Non-pigmented ciliary epithelial cell (primary cell): ENCODE measurements at regions not wholly inside any gene's neighbourhood (a gene's known extent, or its start where the extent isn't known, plus 50 kb on each side); places are given as distances from the start of the nearest gene placed in this dataset.
"Not testable (repeated sequence)": the region's sequence is repeated elsewhere in the genome, so short reads cannot be mapped to it uniquely, and the experiment has no call there.

Experiments
- DNase-seq: peaks from one replicate; pipeline ENCODE4 v3.0.0-alpha.2; 2010; ENCODE audit warnings: low read depth

DNA sequence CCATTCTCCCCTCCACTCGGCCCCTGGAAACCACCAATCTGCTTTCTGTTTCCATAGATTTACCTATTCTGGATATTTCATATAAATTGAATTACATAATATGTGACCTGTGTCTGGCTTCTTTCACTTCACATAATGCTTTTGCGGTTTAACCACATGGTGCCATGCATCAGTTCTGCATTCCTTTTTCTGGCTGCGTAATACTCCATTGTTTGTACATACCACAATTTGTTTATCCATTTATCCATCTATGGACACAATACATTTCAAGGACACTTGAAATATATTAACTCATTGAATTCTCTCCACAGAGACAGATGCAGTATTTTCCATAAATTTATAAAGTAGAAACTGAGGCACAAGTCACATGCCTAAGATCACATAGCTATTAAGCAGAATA lies 110.3 kb upstream of the ETV6 start:
- DNase-seq = no peak

DNA sequence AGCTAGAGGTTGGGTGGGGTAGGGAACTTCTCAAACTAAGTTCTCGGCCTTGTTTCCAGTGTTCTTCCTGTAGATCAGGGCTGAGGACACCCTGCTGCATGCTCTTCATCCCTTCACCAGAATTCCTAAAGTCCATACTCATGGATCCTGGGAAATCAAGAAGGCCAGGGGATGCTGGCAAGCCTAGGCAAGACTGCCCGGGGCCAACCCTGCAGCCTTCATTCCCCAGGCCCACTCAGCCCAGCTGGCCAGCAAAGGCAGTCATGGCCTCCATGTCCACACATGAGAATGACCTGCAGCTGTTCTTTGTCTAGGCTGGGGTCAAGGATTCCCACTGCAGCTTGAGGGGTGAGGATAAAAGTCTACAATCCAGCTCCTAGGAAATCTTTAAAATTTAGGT lies 109.3 kb upstream of the ETV6 start:
- DNase-seq = no peak

DNA sequence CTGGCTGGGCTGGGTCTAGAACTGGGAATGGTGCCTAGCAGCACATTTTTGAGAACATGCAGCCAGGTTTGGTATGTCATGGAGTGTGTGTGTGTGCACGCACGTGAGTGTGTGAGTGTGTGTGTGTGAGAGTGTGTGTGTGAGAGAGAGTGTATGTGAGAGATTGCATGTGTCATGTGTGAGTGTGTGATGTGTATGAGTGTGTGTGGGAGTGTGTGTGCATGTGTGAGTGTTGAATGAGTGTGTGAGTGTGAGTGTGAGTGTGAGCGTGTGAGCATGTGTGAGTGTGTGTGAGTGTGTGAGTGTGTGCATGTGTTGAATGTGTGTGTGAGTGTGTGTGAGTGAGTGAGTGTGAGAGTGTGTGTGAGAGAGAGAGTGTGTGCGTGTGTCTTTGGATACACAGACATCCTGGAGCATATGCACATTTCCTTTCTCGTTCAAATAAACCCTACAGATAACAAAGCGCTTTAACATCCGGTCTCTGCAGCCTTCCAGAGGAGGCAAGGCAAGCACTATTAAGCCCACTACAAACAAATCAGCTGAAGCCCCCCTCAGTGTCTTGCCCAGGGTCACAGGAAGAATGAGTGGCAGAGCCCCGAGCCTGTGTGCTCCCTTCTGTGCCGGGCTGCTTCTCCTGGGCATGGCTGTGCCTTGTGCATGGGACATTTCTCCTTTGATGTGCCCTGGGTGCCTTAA lies 108.7 kb upstream of the ETV6 start:
- DNase-seq = no peak

DNA sequence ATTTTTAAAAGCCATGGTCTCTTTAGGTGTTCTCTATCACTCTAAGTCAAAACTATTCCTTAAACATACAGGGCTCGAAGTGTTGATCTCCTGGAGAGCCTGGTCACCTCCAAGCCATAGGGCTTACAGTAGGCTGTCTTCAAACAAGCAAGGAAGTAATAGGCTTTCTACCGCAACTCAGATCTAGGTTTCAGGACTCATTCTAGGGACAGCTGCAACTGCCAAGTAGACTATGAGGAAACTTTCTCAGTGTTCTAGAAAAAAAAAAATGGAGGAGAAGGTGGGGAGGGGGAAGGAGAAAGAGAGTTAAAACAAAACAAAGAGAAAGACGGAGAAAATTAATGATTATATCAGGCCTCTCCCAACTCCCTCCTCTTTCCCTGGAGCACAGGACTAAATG lies 106.9 kb upstream of the ETV6 start:
- no peak for DNase-seq

DNA sequence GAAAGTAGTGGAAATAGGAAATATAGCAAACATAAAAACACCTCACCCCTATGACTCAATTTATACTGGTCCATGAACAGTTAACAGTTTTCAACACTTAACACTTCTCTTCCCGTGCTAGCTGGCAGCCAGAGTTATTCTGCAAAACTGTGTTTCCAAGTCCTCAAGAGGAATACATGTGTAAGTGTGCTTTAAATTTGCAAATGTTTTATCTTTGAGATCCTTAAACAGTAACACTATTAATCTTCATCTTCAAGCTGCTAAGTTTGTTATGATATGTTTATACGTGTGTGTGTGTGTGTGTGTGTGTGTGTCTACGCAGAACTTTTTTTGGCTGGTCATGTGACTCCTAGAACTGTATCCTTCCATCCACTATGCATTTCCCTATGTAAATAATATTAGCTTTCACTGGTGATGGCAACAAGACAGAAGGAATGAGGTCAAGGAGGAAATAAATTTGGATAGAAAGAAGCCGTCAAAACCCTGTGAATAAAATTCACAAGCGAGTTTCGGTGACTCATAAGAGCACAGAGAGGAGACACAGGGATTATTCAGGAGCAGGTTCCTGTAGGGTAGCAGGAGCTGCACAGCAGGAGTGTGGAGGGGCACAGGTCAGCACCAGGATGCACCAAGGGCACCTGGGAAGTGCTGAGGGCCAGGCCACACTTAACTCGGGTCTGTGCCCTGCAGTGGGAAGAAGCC lies 105.9 kb upstream of the ETV6 start:
- no peak for DNase-seq

DNA sequence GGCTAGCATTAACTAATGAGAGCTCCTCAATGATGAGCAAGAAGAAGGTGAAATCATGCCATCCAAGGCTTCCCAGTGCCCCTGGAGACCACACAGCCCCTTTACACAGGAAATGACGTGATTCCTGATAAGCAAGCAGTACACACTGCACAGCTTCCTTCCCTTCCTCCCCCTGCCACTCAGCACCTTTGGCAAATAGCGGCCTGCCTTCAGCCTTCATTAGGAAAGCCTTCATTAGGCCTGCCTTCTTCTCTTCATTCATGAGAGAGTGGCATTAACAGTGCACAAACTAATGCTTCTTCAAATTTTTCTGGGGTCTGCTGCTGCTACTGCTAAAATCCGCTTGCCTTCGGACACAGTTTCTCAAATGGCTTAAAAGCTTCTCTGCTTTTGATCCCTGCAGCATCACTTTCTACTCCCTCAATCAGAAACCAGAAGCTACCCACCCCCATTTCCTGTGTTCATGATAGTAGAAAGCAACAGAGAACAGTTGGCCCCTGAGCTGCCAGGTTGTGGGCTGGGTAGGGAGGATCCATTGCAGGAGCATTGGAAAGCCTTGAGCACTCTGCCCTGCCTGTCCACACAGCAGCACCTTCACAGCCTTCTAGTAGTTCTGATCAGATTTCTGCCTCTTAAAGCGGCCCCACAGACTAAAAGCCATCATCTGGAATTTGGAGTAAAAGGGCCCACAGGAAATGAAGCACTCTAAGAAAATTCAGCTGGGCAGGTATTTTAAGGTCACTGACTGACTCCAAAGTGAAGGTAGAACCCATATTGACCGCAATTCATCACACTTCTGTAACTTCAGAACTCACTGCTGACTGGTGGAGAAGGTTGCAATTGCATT lies 103.8 kb upstream of the ETV6 start:
- DNase-seq = no peak

DNA sequence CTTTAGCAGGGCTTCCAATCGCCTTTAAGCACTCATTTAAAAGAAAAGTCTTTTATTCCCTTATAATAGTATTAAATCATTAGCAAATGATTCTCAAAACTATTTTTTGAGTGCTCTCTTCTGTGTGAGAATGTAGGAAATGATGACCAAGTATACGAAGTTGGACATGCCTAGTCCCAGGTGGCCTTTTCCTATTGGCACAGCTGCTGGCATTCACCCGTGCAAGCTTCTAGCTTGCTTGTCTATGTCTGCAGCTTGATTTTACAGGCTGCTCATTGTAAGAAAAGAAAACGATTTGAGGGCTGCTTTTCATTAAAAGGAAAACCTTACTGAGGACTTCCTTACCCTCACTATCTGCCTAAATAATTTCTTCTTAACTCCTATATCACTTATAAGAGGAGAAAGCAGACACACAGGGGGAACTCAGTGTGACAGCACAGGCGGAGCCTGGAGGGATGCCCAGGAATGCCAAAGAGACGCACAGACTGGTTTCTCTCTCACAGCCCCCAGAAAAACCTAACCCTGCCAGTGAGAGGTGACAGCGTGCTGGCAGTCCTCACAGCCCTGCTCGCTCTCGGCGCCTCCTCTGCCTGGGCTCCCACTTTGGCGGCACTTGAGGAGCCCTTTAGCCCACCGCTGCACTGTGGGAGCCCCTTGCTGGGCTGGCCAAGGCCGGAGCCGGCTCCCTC lies 102.7 kb upstream of the ETV6 start:
- DNase-seq = not testable (repeated sequence)

DNA sequence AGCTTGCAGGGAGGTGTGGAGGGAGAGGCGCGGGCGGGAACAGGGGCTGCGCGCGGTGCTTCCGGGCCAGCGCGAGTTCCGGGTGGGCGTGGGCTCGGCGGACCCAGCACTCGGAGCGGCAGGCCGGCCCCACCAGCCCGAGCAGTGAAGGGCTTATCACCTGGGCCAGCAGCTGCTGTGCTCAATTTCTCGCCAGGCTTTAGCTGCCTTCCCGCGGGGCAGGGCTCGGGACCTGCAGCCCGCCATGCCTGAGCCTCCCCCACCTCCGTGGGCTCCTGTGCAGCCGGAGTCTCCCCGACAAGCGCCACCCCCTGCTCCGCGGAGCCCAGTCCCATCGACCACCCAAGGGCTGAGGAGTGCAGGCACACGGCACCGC lies 102.2 kb upstream of the ETV6 start:
- DNase-seq = not testable (repeated sequence)

DNA sequence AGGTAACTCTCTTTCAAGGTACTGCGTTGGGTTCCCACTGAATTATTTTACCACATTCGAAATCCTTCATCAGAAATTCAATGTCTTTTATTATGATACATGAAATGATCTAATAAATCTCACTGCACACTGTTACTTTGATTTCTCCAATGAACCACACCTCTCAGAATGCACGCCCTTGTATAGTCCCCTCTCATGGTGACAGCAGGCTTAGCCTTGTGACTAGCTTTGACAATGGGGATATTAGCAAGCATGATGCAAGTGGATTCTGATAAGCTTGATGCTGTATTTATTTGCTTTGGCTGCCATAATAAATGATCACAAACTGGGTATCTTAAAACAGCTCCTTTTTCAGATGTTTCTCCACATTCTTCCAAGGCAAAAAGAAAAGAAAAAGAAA lies 100.4 kb upstream of the ETV6 start:
- no peak for DNase-seq

DNA sequence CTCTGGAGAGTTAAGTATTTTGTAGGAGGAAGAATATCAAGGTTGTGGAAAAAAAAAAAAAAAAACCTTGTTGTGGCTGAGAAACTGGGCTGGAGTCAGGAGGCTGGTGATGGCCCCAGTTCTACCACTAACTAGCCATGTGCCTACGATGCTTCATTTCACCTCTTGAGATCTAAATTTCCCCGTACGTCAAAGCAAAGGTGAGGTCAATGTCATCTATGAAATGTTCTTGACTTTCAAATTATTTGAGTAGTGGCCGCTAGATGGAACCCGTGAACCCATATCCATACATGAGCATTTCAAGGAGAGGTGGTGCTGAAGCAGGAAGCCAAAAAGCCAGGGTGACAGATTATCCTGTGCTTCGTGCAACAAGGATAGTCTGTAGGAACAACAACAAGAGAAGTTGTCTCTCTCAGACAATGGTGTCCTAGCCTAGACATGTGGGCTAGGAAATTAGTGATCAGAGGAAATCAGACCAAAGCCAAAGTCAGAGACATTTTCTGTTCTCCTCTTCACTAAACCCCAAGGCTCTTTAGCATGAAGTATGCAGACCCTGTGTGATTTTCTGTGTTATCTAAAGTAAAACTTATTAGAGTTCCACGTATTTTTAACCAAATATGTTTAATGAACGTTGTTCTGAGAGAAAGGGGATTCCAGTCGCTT lies 95.5 kb upstream of the ETV6 start:
- peak; percentile 17 for DNase-seq

DNA sequence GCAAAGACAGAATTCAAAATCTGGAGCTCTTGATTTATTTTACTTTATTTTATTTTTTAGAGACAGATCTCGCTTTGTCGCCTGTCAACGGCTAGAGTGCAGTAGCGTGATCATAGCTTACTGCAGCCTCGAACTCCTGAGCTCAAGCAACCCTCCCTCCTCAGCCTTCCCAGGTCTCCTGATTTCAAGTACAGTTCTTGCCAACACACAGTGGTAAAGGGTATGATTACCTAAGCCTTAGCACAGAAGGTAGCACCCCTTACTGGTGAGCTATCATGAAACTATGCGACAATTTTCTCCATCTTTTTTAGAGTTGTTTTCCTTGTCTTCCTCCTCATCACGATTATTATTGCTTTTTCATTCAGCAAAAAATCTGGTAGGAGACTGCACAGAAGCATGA lies 94.3 kb upstream of the ETV6 start:
- DNase-seq = no peak

DNA sequence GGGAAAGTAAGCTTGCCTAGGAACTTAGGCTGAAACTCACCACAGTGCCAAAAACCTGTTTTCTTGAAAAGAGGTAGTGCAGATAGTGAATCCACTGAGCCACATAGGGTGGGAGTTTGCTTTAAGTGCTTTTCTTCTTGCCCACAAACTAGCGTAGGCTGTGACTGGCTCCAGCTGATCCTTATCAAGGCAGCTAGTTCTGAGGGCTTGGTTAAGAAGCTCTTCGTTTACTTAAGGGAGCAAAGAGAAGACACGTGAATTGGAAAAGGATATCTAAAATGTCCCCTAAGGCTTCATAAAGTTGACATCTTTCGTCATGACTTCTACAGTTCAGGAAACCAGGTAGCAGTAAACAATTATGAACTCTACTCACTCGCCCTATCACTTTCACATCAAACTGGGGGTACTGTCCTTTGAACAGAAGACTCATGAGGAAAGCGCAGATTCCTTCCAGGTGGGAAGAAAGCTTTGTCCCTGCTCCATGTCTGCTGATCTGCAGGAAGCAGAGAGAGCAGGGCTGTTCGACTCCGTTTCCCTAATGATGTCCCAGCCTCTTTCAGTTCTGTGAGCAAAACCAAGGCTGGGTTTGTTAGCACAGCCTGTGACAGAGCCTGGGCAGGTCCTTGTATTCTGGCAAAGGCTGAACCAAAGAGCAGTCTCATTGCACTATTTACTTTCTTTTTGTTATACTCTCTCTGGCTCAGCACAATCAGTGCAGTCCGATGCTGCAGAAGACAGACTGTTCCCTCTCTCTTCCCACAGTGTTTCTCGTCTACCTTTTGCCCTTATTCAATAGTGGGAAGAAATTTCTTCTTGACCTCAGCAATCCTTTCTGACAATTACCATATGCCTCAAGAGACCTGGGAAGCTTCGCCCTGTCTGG lies 93.5 kb upstream of the ETV6 start:
- DNase-seq = no peak

DNA sequence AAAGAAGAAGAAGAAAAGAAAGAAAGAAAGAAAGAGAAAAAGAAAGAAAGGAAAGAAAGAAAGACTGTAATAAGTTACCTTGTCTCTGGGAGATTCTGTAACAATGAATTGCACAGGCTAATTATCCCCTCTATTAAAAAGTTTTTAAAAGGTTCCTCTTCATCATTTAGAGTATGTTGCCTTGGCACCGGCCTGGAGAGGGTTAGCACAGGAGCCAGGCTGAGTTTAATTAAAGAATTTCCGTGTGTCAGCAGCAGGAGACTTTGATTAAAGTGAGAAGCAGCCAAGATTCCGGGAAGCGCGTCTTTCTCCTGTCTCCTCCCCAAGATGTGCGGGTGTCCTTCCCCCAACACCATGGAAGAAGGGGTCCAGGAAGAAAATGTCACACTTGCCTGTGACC lies 92.8 kb upstream of the ETV6 start:
- DNase-seq = no peak

DNA sequence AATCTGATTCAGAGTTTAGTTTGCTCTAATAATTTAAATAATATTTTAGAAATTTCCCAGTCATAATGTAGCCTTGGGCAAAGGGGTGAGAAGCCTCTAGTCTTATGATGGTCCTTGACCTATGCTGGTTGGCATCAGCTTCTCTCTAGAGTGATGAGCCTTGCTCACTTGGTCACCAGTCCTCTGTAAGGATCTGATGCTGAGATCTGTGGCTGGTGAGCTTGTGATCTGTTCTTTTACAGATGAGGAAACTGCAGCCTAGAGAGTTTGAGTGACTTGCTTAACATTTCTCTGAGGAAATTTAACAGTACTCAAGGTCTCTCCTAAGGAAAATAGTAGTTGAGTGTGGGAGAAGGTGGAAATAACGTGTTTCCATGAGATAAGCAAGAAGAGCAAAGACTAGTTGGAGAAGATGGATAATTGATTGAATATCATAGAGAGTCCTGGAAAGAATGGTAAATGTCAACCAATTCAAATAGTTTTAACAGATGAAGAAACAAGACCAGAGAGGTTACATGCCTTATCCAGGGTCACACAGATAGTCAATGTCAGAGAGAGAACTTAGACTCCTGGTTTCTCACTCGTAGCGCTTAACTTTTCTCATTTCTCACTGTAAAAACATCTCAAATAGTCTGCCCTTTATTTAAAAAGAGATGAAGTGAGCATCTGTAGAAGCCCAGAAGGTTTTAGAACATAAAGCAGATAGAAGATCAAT lies 89.7 kb upstream of the ETV6 start:
- no peak for DNase-seq

DNA sequence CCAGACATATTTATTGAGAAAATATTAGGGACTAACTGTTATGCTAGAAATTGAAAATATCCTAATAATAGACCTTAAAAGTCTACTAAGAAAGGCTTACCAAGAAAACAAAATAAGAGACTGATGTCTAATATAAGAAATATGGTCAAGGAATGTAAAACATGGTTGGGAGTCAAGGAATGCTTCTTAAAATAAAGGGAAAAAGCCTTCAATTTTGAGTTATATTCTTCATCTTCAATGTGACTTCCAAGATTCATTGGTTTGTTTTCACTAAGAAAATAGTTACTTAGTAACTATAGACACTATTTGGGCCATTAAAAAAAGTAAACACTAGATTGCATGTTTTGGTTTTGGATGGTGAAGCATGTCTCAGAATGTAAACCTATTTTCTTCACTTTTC lies 88.1 kb upstream of the ETV6 start:
- no peak for DNase-seq

DNA sequence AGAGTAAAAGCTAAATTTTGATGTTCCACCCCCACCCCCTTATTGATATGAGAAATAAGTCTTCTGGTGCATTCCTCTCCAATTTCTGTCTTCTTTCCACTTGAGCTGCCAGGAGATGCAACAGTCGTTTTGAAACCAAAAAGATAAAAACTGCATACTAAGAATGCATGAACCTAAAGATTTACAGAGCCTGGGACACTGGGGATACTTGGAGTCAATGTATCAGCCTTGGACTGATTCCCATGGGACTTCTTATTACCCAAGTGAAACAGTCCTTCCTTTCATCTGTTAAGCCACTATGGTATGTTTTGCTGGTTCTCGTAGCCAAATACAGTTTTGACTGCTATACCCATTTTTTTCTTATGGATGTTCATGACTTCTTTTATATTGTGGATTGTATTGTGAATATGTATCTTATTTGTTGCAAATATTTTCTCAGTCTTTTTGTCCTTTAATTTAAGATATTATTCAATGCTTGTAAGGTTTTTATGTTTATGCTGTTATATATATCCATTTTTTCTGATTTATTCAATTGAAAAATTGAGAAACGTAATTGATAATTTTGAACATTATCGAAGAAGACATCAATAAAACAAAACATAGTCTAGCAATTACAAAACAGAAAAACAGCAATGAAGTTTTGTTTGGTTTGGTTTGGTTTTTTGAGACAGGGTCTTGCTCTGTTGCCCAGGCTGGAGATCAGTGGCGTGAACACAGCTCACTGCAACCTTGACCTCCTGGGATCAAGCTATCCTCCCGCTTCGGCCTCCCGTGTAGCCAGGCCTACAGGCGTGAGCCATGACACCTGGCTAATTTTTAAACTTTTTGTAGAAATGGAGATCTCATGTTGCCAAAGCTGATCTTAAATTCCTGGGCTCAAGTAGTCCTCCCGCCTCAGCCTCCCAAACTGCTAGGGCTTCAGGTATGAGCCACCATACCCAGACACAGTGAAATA lies 85.4 kb upstream of the ETV6 start:
- no peak for DNase-seq

DNA sequence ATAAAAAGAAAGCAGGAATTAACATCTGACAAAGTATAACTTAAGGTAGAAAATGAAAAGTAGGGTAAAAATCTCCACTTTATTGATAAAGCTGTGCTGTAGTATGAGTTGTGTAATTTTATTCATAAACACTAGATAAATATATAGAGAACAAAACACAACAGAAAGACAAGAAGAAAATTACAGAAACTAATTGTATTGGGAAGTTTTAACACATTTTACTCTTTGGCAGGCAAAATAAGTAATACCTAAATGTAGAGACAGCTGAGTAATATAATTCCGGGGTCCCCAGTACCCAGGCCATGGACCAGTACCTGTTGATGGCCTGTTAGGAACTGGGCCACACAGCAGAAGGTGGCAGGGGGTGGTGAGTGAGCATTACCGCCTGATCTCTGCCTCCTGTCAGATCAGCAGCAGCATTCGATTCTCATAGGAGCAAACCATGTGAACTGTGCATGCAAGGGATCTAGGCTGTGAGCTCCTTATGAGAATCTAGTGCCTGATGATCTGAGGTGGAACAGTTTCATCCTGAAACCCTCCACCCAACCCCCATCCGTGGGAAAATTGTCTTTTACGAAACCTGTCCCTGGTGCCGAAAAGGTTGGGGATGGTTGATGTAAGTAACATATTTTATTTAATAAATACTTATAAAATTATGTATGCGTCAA lies 84.4 kb upstream of the ETV6 start:
- DNase-seq = no peak

DNA sequence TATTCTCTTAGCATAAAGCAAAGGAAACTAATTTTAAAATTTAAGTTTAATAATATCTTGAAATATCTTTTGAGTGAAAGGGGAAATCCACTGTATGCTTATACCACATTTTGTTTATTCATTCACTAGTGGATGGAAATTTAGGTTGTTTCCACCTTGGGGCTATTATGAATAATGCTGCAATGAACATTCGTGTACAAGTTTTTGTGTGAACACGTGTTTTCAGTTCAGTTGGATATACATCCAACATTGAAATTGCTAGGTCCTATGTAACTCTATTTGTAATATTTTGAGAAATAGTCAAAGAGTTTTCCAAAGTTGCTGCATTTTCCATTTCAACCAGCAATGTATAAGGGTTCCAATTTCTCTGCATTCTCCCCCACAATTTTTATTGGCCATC lies 83.7 kb upstream of the ETV6 start:
- no peak for DNase-seq
